H9 (cell line): ENCODE measurements at regions not wholly inside any gene's neighbourhood (a gene's known extent, or its start where the extent isn't known, plus 50 kb on each side); places are given as distances from the start of the nearest gene placed in this dataset.

Source experiments
- DNase-seq: peaks from one replicate; pipeline ENCODE4 v3.0.0-alpha.2; 2017
- H2AFZ ChIP-seq: one replicate; pipeline ENCODE4 v1.6.1; 2013; ENCODE audit warnings: mild to moderate bottlenecking, low read length, control low read depth, moderate library complexity
- H2AK5ac ChIP-seq: 2 replicates; pipeline ENCODE4 v1.6.1; 2013; ENCODE audit warnings: low read length, control low read depth, mixed read lengths; ENCODE audit not compliant: insufficient read length
- H2BK120ac ChIP-seq: one replicate; pipeline ENCODE4 v1.6.1; 2013; ENCODE audit warnings: low read depth, mild to moderate bottlenecking, low read length, control low read depth, inconsistent platforms; ENCODE audit not compliant: poor library complexity, severe bottlenecking
- H2BK12ac ChIP-seq: 2 replicates; pipeline ENCODE4 v1.6.1; 2013; ENCODE audit warnings: low read length, control low read depth, mixed read lengths, low read depth; ENCODE audit not compliant: insufficient read length
- H2BK15ac ChIP-seq: 2 replicates; pipeline ENCODE4 v1.6.1; 2013; ENCODE audit warnings: low read depth, low read length, control low read depth
- H2BK20ac ChIP-seq: one replicate; pipeline ENCODE4 v1.6.1; 2013; ENCODE audit warnings: low read depth, mild to moderate bottlenecking, low read length, control low read depth, inconsistent platforms; ENCODE audit not compliant: poor library complexity, severe bottlenecking
- H2BK5ac ChIP-seq: 2 replicates; pipeline ENCODE4 v1.6.1; 2013; ENCODE audit warnings: low read length, control low read depth, mixed read lengths; ENCODE audit not compliant: insufficient read length
- H3K14ac ChIP-seq: 2 replicates; pipeline ENCODE4 v1.6.1; 2013; ENCODE audit warnings: low read length, control low read depth; ENCODE audit not compliant: insufficient read depth
- H3K18ac ChIP-seq: 2 replicates; pipeline ENCODE4 v1.6.1; 2013; ENCODE audit warnings: low read depth, mild to moderate bottlenecking, mixed read lengths, low read length, control low read depth; ENCODE audit not compliant: insufficient read length
- H3K23ac ChIP-seq: 2 replicates; pipeline ENCODE4 v1.6.1; 2013; ENCODE audit warnings: low read length, control low read depth, mixed read lengths, low read depth; ENCODE audit not compliant: insufficient read length
- H3K23me2 ChIP-seq: 2 replicates; pipeline ENCODE4 v1.6.1; 2013; ENCODE audit warnings: low read depth, mild to moderate bottlenecking, mixed read lengths, low read length, control low read depth; ENCODE audit not compliant: insufficient read length, poor library complexity, severe bottlenecking
- H3K27ac ChIP-seq: 2 replicates; pipeline ENCODE4 v1.5.1; 2013; ENCODE audit warnings: low read length, control low read depth, mixed read lengths, low read depth; ENCODE audit not compliant: insufficient read length
- H3K27me3 ChIP-seq: 2 replicates; pipeline ENCODE4 v1.6.1; 2013; ENCODE audit warnings: low read length, control low read depth, inconsistent platforms; ENCODE audit not compliant: insufficient read depth
- H3K4ac ChIP-seq: 2 replicates; pipeline ENCODE4 v1.6.1; 2013; ENCODE audit warnings: low read depth, mild to moderate bottlenecking, control low read depth, inconsistent platforms, low read length, moderate library complexity
- H3K4me1 ChIP-seq: 2 replicates; pipeline ENCODE4 v1.6.1; 2013; ENCODE audit warnings: low read length, control low read depth, inconsistent platforms; ENCODE audit not compliant: insufficient read depth
- H3K4me2 ChIP-seq: 2 replicates; pipeline ENCODE4 v1.6.1; 2013; ENCODE audit warnings: low read length, control low read depth, mixed read lengths; ENCODE audit not compliant: insufficient read length, insufficient read depth
- H3K56ac ChIP-seq: 2 replicates; pipeline ENCODE4 v1.6.1; 2013; ENCODE audit warnings: low read depth, mild to moderate bottlenecking, mixed read lengths, low read length, control low read depth; ENCODE audit not compliant: insufficient read length
- H3K79me1 ChIP-seq: 2 replicates; pipeline ENCODE4 v1.6.1; 2013; ENCODE audit warnings: low read depth, mild to moderate bottlenecking, moderate library complexity, low read length, control low read depth, inconsistent platforms; ENCODE audit not compliant: insufficient read depth, poor library complexity, severe bottlenecking
- H3K79me2 ChIP-seq: 2 replicates; pipeline ENCODE4 v1.6.1; 2013; ENCODE audit warnings: low read length, control low read depth, inconsistent platforms; ENCODE audit not compliant: insufficient read depth
- H3K9ac ChIP-seq: 2 replicates; pipeline ENCODE4 v1.6.1; 2013; ENCODE audit warnings: low read length, control low read depth, mixed read lengths; ENCODE audit not compliant: insufficient read length; ENCODE audit errors: extremely low read depth
- H3K9me3 ChIP-seq: one replicate; pipeline ENCODE4 v1.6.1; 2013; ENCODE audit warnings: low read depth, low read length, inconsistent platforms; ENCODE audit not compliant: control insufficient read depth
- H3T11ph ChIP-seq: one replicate; pipeline ENCODE4 v1.6.1; 2013; ENCODE audit warnings: mild to moderate bottlenecking, low read length, control low read depth, inconsistent platforms
- H4K20me1 ChIP-seq: one replicate; pipeline ENCODE4 v1.6.1; 2013; ENCODE audit not compliant: control insufficient read depth, insufficient read length, insufficient read depth
- H4K5ac ChIP-seq: 2 replicates; pipeline ENCODE4 v1.6.1; 2013; ENCODE audit warnings: low read depth, mild to moderate bottlenecking, mixed read lengths, low read length, control low read depth; ENCODE audit not compliant: insufficient read length
- H4K8ac ChIP-seq: replicated peaks from 2 replicates; pipeline ENCODE4 v1.6.1; 2013; ENCODE audit warnings: low read length, control low read depth, mixed read lengths, low read depth; ENCODE audit not compliant: insufficient read length
- H4K91ac ChIP-seq: 2 replicates; pipeline ENCODE4 v1.6.1; 2013; ENCODE audit warnings: low read depth, mild to moderate bottlenecking, moderate library complexity, mixed read lengths, low read length, control low read depth; ENCODE audit not compliant: insufficient read length
- H3K27ac Mint-ChIP-seq, 3 experiments: 2 replicates in 2 of 3; 3 replicates in 1 of 3; pipeline ENCODE4 v1.8.0; 2020 to 2021; ENCODE audit warnings: mixed read lengths in 3 of 3, mild to moderate bottlenecking in 1 of 3, moderate library complexity in 1 of 3
- H3K27me3 Mint-ChIP-seq: 2 replicates; pipeline ENCODE4 v1.8.0; 2021; ENCODE audit warnings: low read depth, mild to moderate bottlenecking, moderate library complexity, mixed read lengths
- H3K36me3 Mint-ChIP-seq, 3 experiments: 2 replicates in 2 of 3; 3 replicates in 1 of 3; pipeline ENCODE4 v1.8.0; 2020 to 2021; ENCODE audit warnings: low read depth in 3 of 3, mixed read lengths in 3 of 3; ENCODE audit not compliant: insufficient read depth in 1 of 3
- H3K4me1 Mint-ChIP-seq, 2 experiments: 2 replicates each; pipeline ENCODE4 v1.8.0; 2020; ENCODE audit warnings: mixed read lengths in 2 of 2
- H3K4me3 Mint-ChIP-seq, 2 experiments: 2 replicates in 1 of 2; 3 replicates in 1 of 2; pipeline ENCODE4 v1.8.0; 2020 to 2021; ENCODE audit warnings: mild to moderate bottlenecking in 2 of 2, mixed read lengths in 2 of 2, moderate library complexity in 1 of 2
- H3K9me3 Mint-ChIP-seq, 2 experiments: 2 replicates in 1 of 2; 3 replicates in 1 of 2; pipeline ENCODE4 v1.8.0; 2020; ENCODE audit warnings: mild to moderate bottlenecking in 2 of 2, mixed read lengths in 2 of 2, moderate library complexity in 1 of 2
- CTCF ChIP-seq: fragments of 200-600 bp; sonication (generic); conservative IDR thresholded peaks from 3 replicates; pipeline ENCODE4 v1.8.0; 2021; ENCODE audit warnings: antibody characterized with exemption, mild to moderate bottlenecking

DNA sequence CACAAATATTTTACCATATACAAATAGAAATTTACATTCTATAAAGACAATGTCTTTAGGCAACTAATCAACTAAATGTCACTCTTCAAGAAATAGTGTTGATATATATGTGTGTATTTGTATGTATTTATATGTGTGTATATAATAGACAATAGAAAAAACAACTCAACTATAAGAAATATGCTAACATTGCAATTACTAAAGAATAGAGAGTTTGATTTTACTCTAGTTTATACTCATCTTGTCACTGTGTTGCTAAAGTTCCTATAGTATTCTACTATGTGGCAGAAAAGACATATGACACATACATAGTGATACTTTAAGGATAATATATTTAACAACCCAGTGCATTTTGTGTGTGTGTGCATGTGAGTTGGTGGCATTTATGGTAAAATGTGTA lies 1728.3 kb downstream of the PLA2G4A start:
- no peak overlapping the region for H2BK12ac ChIP-seq
- no peak overlapping the region for H3K27ac ChIP-seq
- H3K9me3 Mint-ChIP-seq: no peaks in the 10 kb centered on the region; a peak in 1 of 5 replicates
- H4K20me1 ChIP-seq: no peaks in the 10 kb centered on the region
- no peaks in the 10 kb centered on the region for H3K27me3 ChIP-seq
- no peaks in the 10 kb centered on the region for H3K4me1 Mint-ChIP-seq
- no peak overlapping the region for H3K23ac ChIP-seq
- H3K36me3 Mint-ChIP-seq: no peaks in the 10 kb centered on the region
- no peaks in the 10 kb centered on the region for H3K23me2 ChIP-seq
- H3K27me3 Mint-ChIP-seq: no peaks in the 10 kb centered on the region
- H3T11ph ChIP-seq: no peak overlapping the region
- H2BK120ac ChIP-seq: no peak overlapping the region
- H2AFZ ChIP-seq: no peak overlapping the region
- H3K18ac ChIP-seq: no peak overlapping the region
- H3K56ac ChIP-seq: no peak overlapping the region
- no peak overlapping the region for H3K14ac ChIP-seq
- H3K79me1 ChIP-seq: no peaks in the 10 kb centered on the region
- H4K5ac ChIP-seq: no peak overlapping the region
- no peak overlapping the region for H4K8ac ChIP-seq
- no peak overlapping the region for H2AK5ac ChIP-seq
- H2BK5ac ChIP-seq: no peak overlapping the region
- no peaks in the 10 kb centered on the region for H3K79me2 ChIP-seq
- no peak overlapping the region for H3K27ac Mint-ChIP-seq
- H4K91ac ChIP-seq: no peak overlapping the region
- H3K4ac ChIP-seq: no peak overlapping the region
- H3K9ac ChIP-seq: no peak overlapping the region
- H2BK15ac ChIP-seq: no peak overlapping the region
- no peak for TF ChIP-seq CTCF
- no peak for DNase-seq
- no peak overlapping the region for H2BK20ac ChIP-seq
- no peaks in the 10 kb centered on the region for H3K9me3 ChIP-seq
- H3K4me1 ChIP-seq: no peaks in the 10 kb centered on the region
- no peak overlapping the region for H3K4me3 Mint-ChIP-seq
- no peak overlapping the region for H3K4me2 ChIP-seq
